Neuronal stem cell (in vitro differentiated cells): ENCODE measurements at regions not wholly inside any gene's neighbourhood (a gene's known extent, or its start where the extent isn't known, plus 50 kb on each side); places are given as distances from the start of the nearest gene placed in this dataset.

ENCODE experiments used
- DNase-seq: peaks from one replicate; pipeline ENCODE4 v3.0.0-alpha.2; 2013; ENCODE audit warnings: low spot score
- H2AFZ ChIP-seq: one replicate; pipeline ENCODE4 v1.6.1; 2013; ENCODE audit warnings: mild to moderate bottlenecking, low read length, inconsistent platforms
- H2AK5ac ChIP-seq: 2 replicates; pipeline ENCODE4 v1.6.1; 2013; ENCODE audit warnings: low read depth, mild to moderate bottlenecking, inconsistent platforms, low read length, moderate library complexity, mixed read lengths
- H2BK120ac ChIP-seq: 2 replicates; pipeline ENCODE4 v1.6.1; 2013; ENCODE audit warnings: low read depth, mild to moderate bottlenecking, inconsistent platforms, low read length, moderate library complexity, mixed read lengths
- H2BK12ac ChIP-seq: one replicate; pipeline ENCODE4 v1.6.1; 2013; ENCODE audit warnings: low read length, inconsistent platforms
- H2BK15ac ChIP-seq: 2 replicates; pipeline ENCODE4 v1.6.1; 2013; ENCODE audit warnings: mild to moderate bottlenecking, low read length, inconsistent platforms, mixed read lengths
- H2BK5ac ChIP-seq: one replicate; pipeline ENCODE4 v1.6.1; 2013; ENCODE audit warnings: inconsistent platforms, mild to moderate bottlenecking, low read length, moderate library complexity
- H3K14ac ChIP-seq: one replicate; pipeline ENCODE4 v1.6.1; 2013; ENCODE audit warnings: low read length, inconsistent platforms
- H3K18ac ChIP-seq: 2 replicates; pipeline ENCODE4 v1.6.1; 2013; ENCODE audit warnings: low read length, inconsistent platforms
- H3K23ac ChIP-seq: 2 replicates; pipeline ENCODE4 v1.6.1; 2013; ENCODE audit warnings: low read depth, mild to moderate bottlenecking, mixed read lengths, low read length, inconsistent platforms; ENCODE audit not compliant: poor library complexity
- H3K27ac ChIP-seq: replicated peaks from 3 replicates; pipeline ENCODE4 v1.5.1; 2013; ENCODE audit warnings: low read length, inconsistent platforms
- H3K27me3 ChIP-seq, 3 experiments: 2 replicates each; pipeline ENCODE4 v1.6.1; 2013; ENCODE audit warnings: low read length in 3 of 3, mild to moderate bottlenecking in 2 of 3, inconsistent platforms in 1 of 3, low read depth in 1 of 3, mixed read lengths in 1 of 3, moderate library complexity in 1 of 3; ENCODE audit not compliant: control insufficient read depth in 3 of 3, insufficient read depth in 3 of 3
- H3K36me3 ChIP-seq, 2 donors: replicated peaks in 1 of 2; 2 replicates each; pipeline ENCODE4 v1.6.1; 2013; ENCODE audit warnings: low read length in 2 of 2; ENCODE audit not compliant: control insufficient read depth in 2 of 2, insufficient read depth in 2 of 2
- H3K4ac ChIP-seq: 2 replicates; pipeline ENCODE4 v1.6.1; 2013; ENCODE audit warnings: inconsistent platforms, mild to moderate bottlenecking, low read length, moderate library complexity
- H3K4me1 ChIP-seq, 2 donors: 1 replicate in 1 of 2; 2 replicates in 1 of 2; pipeline ENCODE4 v1.6.1; 2013; ENCODE audit warnings: low read length in 2 of 2, low read depth in 1 of 2; ENCODE audit not compliant: control insufficient read depth in 2 of 2, insufficient read depth in 1 of 2
- H3K4me2 ChIP-seq: one replicate; pipeline ENCODE4 v1.6.1; 2013; ENCODE audit warnings: mild to moderate bottlenecking, low read length, inconsistent platforms; ENCODE audit not compliant: insufficient read depth, poor library complexity, severe bottlenecking
- H3K4me3 ChIP-seq, 2 donors: 2 replicates each; pipeline ENCODE4 v1.5.1; 2013; ENCODE audit warnings: low read length in 2 of 2, mild to moderate bottlenecking in 2 of 2, inconsistent platforms in 1 of 2, moderate library complexity in 1 of 2
- H3K79me1 ChIP-seq: one replicate; pipeline ENCODE4 v1.6.1; 2013; ENCODE audit warnings: low read depth, mild to moderate bottlenecking, inconsistent platforms, low read length, moderate library complexity
- H3K9ac ChIP-seq: one replicate; pipeline ENCODE4 v1.6.1; 2013; ENCODE audit warnings: mild to moderate bottlenecking, low read depth, low read length, inconsistent platforms; ENCODE audit not compliant: poor library complexity
- H3K9me3 ChIP-seq, 2 donors: replicated peaks in 1 of 2; 2 replicates each; pipeline versions ENCODE3 to v1.6.1; 2013; ENCODE audit warnings: low read length in 2 of 2, mild to moderate bottlenecking in 2 of 2, inconsistent platforms in 1 of 2, low read depth in 1 of 2, mixed read lengths in 1 of 2, moderate library complexity in 1 of 2; ENCODE audit not compliant: control insufficient read depth in 2 of 2, insufficient read depth in 1 of 2
- H4K8ac ChIP-seq: one replicate; pipeline ENCODE4 v1.6.1; 2013; ENCODE audit warnings: low read depth, mild to moderate bottlenecking, inconsistent platforms, low read length, moderate library complexity
- H4K91ac ChIP-seq: one replicate; pipeline ENCODE4 v1.6.1; 2013; ENCODE audit warnings: low read length, low read depth, mild to moderate bottlenecking, inconsistent platforms; ENCODE audit not compliant: poor library complexity
- WGBS, 2 donors: extraction: QIAGEN DNeasy Blood & Tissue Kit; methylation state at CpG; one replicate each; pipeline ENCODE4 v1.1.7; 2013; ENCODE audit warnings: missing lambda C conversion rate in 2 of 2, mixed read lengths in 1 of 2; ENCODE audit not compliant: insufficient read length in 2 of 2, insufficient replicate concordance in 1 of 2; ENCODE audit errors: extremely low coverage in 2 of 2; 5-methylcytosine and 5-hydroxymethylcytosine counted together

DNA sequence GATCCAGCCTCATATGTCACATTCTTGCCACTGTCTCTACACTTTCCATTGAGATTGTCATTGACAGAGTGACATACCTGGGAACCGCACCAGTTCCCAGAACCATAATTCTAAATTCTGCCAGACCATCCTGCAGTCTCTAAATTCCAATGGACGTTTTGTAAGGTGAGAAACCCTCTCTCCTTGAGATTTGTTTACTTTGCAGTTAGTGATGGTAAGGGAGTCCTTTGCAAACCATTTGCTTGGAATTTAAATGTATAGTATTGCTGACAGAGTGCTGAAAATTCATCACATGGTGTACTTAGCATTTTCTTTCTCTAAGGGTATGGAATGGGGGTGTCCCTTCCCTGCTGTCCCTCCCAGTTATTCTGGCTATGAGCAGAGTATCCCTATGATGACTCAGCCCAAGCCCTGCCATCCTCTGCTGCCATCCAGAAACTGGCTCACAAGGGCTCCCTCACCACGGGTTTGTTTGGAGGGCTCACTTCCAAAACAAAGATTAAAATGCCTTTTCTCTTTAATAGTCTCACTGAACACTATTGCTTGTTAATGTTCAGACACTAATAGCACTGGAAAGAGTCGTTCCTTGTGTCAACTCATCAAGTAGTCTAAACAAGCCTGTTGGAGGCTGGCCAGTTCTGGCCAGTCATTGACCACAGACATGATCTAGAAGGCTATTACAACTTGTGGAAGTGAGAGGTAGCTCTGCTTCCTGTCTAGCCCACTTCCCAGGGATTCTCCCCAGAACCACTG is 129.0 kb upstream of the HMGA2 start:
- WGBS, 2 donors: no CpG with 5 or more reads among the region's 4 CpGs
- Histone ChIP-seq H3K4me3 (no peak overlapping the region), H2BK5ac (no peak overlapping the region), H2BK12ac (no peak overlapping the region), H3K27ac (no peak overlapping the region), H3K4ac (no peak overlapping the region), H2BK120ac (no peak overlapping the region), H3K9me3 (no peaks in the 10 kb centered on the region), H3K18ac (no peak overlapping the region), H3K4me1 (no peaks in the 10 kb centered on the region), H3K79me1 (no peaks in the 10 kb centered on the region), H2AK5ac (no peak overlapping the region), H3K36me3 (no peaks in the 10 kb centered on the region), H3K27me3 (no peaks in the 10 kb centered on the region), H2AFZ (peak overlapping the region; percentile 39), H4K91ac (no peak overlapping the region), H4K8ac (no peak overlapping the region), H3K4me2 (no peak overlapping the region), H2BK15ac (no peak overlapping the region), H3K14ac (no peak overlapping the region), H3K9ac (no peak overlapping the region), H3K23ac (no peak overlapping the region)
- no peak for DNase-seq

DNA sequence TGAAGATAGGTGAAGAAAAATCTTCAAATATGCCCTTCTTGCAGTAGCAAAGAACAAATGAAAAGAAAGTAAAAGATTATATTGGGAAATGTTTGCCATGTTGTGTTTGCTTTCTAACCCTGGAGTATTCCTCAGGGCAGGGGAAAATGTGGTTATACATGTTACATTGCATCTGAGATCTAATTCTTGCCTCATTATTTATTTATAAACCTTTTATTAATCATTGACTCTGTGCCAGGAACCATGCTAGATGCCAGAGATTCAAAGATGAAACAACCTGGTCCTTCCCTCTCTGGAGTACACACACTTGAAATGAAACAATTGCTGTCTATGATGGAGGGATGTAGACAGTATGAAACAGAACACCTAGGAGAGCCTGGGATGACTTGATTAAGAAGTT is 128.1 kb upstream of the HMGA2 start:
- Histone ChIP-seq H3K14ac (no peak overlapping the region), H3K23ac (no peak overlapping the region), H3K9me3 (no peaks in the 10 kb centered on the region), H3K4me1 (no peaks in the 10 kb centered on the region), H2AFZ (no peak overlapping the region), H3K4me3 (no peak overlapping the region), H3K27ac (no peak overlapping the region), H3K9ac (no peak overlapping the region), H3K4me2 (no peak overlapping the region), H2BK12ac (no peak overlapping the region), H2BK120ac (no peak overlapping the region), H3K18ac (no peak overlapping the region), H2BK5ac (no peak overlapping the region), H4K91ac (no peak overlapping the region), H2BK15ac (no peak overlapping the region), H4K8ac (no peak overlapping the region), H3K4ac (no peak overlapping the region), H2AK5ac (no peak overlapping the region), H3K36me3 (no peaks in the 10 kb centered on the region), H3K27me3 (no peaks in the 10 kb centered on the region), H3K79me1 (no peaks in the 10 kb centered on the region)
- DNase-seq: no peak

DNA sequence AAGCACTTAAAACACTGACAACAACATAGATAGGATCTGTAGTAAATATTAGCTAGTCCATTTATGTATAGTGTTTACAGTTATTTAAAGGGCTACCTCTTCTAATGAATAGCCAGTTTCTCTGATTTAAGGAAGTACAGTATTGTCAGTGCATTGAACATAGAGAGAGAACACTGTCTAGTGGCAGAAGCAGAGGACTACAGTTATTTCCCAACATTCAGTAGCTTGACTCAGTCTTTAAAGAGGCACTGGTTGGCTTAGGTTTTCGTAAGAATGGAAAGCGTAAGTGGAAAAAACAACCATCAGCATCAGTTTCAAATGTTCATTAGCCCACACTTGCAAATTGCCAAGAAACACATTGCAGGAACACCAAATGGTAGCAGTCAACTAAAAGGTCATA is 125.0 kb upstream of the HMGA2 start:
- Histone ChIP-seq H2BK120ac (no peak overlapping the region), H3K4me2 (no peak overlapping the region), H3K36me3 (no peaks in the 10 kb centered on the region), H3K9ac (no peak overlapping the region), H3K9me3 (no peaks in the 10 kb centered on the region), H3K27ac (no peak overlapping the region), H2AFZ (no peak overlapping the region), H4K8ac (no peak overlapping the region), H3K14ac (no peak overlapping the region), H2BK12ac (no peak overlapping the region), H2BK15ac (no peak overlapping the region), H2BK5ac (no peak overlapping the region), H3K27me3 (no peaks in the 10 kb centered on the region), H2AK5ac (no peak overlapping the region), H3K4me1 (no peaks in the 10 kb centered on the region), H3K18ac (no peak overlapping the region), H3K23ac (no peak overlapping the region), H3K79me1 (no peaks in the 10 kb centered on the region), H3K4me3 (no peak overlapping the region), H4K91ac (no peak overlapping the region), H3K4ac (no peak overlapping the region)
- WGBS, 2 donors: no CpG with 5 or more reads among the region's 2 CpGs
- no peak for DNase-seq

DNA sequence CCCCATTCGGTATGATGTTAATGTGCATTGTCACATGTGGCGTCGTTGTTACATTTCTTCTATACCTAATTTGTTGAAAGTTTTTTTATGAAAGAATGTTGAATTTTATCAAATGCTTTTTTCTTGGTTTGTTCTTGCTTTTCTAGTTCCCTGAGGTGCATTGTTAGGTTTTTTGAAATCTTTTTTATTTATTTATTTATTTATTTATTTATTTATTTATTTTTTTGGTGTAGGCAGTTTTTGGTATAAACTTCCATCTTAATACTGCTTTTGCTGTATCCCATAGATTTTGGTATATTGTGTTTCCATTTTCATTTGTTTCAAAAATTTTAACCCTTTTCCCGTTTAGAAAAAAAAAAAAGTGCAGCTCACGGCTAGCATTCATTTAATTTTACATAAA is 121.1 kb upstream of the HMGA2 start:
- no peak overlapping the region for H2AK5ac ChIP-seq
- no peak overlapping the region for H3K4ac ChIP-seq
- H2BK5ac ChIP-seq: no peak overlapping the region
- no peak overlapping the region for H2BK12ac ChIP-seq
- H3K4me1 ChIP-seq: no peaks in the 10 kb centered on the region
- DNase-seq: no peak
- H3K27me3 ChIP-seq: no peaks in the 10 kb centered on the region
- no peak overlapping the region for H3K4me2 ChIP-seq
- WGBS, 2 donors: no CpG with 5 or more reads among the region's 5 CpGs
- no peak overlapping the region for H2BK120ac ChIP-seq
- H3K23ac ChIP-seq: no peak overlapping the region
- no peak overlapping the region for H2BK15ac ChIP-seq
- no peak overlapping the region for H4K91ac ChIP-seq
- H3K14ac ChIP-seq: no peak overlapping the region
- no peak overlapping the region for H3K18ac ChIP-seq
- H3K27ac ChIP-seq: no peak overlapping the region
- H3K9me3 ChIP-seq: peaks cover 0 to 10% of the 10 kb centered on the region in 2 donors
- H3K9ac ChIP-seq: no peak overlapping the region
- no peaks in the 10 kb centered on the region for H3K79me1 ChIP-seq
- H2AFZ ChIP-seq: no peak overlapping the region
- no peaks in the 10 kb centered on the region for H3K36me3 ChIP-seq
- no peak overlapping the region for H4K8ac ChIP-seq
- H3K4me3 ChIP-seq: no peak overlapping the region
